HFF-Myc (cell line): ENCODE measurements at regions not wholly inside any gene's neighbourhood (a gene's known extent, or its start where the extent isn't known, plus 50 kb on each side); places are given as distances from the start of the nearest gene placed in this dataset.

Experiments used
- DNase-seq: peaks from one replicate; pipeline ENCODE4 v3.0.0-alpha.2; 2011; ENCODE audit warnings: low read depth; ENCODE audit errors: extremely low read depth
- H3K4me3 ChIP-seq: replicated peaks from 2 replicates; pipeline ENCODE4 v1.5.1; 2011; ENCODE audit warnings: low read depth, mild to moderate bottlenecking, control low read depth, low read length
- TF ChIP-seq, protein P1 (sequence below): IDR thresholded peaks from 2 replicates; pipeline ENCODE4 v1.5.1; 2012; ENCODE audit warnings: mild to moderate bottlenecking, low read depth, low read length, control low read depth; ENCODE audit errors: missing control alignments

DNA sequence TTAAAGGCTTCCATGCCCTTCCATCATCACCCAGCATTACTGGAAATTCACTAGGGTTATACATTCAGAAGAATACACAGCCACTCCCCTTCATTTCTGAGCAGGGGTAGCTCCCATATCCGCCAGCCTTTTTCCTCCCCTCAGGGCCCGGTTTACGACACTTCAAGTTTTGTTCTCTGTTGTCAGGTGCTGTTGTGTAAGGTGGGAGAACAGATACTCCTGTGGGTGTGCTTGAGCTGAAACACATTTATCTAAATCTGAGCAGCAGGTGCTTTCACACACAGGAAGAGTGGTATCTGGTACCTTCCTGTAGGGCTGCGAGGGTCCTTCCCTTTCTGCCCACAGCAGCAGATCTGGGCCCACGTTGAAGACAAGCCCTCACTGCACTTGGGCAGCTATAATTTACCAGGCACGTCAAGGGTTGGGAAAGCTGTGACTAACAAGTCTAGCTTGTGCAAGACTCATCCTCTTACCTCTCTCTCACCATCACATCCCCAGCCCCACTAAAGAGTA lies 215.8 kb upstream of the RREB1 start:
- no peak overlapping the region for H3K4me3 ChIP-seq
- no peak for DNase-seq
- TF ChIP-seq, protein P1, sequence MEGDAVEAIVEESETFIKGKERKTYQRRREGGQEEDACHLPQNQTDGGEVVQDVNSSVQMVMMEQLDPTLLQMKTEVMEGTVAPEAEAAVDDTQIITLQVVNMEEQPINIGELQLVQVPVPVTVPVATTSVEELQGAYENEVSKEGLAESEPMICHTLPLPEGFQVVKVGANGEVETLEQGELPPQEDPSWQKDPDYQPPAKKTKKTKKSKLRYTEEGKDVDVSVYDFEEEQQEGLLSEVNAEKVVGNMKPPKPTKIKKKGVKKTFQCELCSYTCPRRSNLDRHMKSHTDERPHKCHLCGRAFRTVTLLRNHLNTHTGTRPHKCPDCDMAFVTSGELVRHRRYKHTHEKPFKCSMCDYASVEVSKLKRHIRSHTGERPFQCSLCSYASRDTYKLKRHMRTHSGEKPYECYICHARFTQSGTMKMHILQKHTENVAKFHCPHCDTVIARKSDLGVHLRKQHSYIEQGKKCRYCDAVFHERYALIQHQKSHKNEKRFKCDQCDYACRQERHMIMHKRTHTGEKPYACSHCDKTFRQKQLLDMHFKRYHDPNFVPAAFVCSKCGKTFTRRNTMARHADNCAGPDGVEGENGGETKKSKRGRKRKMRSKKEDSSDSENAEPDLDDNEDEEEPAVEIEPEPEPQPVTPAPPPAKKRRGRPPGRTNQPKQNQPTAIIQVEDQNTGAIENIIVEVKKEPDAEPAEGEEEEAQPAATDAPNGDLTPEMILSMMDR, result no peak

DNA sequence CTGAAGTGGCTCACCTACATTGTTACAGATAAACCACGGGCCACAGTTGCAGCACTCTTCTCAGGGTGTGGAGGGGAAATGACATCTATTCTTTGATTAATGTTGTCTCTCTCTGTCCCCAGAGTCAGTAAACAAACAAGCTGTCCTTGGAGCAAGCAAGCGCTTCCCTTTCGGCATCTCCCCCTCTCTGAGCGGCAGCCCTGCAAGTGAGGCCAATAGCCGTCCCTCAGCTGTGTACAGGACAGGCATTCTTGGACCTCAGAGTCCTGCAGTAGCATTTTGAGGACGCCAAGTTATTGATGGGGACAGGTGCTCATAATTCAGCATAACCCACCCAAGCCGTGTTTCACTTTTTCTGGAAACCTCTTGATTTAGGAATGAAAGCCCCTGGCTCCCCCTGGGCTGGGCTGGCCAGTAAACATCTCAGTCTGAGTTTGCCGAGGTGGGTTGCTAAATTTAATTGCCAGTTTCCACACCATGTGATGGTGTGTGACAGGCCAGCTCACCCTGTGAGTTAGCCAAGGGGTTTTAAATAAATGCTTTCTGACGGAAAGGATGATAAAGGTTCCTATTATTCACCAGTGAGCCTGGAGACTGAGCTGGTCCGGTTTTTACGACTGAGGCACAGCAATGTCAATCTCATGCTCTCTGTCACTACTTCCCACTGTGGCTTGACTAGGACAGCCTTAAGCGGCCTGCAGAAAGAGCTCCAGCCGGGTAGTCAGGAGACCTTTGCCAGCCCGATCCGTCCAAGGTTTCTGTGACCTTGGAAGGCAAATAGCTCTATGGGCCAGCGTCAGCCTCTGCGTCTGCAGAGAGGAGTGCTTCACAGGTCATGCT lies 214.8 kb upstream of the RREB1 start:
- TF ChIP-seq, protein P1, result no peak

DNA sequence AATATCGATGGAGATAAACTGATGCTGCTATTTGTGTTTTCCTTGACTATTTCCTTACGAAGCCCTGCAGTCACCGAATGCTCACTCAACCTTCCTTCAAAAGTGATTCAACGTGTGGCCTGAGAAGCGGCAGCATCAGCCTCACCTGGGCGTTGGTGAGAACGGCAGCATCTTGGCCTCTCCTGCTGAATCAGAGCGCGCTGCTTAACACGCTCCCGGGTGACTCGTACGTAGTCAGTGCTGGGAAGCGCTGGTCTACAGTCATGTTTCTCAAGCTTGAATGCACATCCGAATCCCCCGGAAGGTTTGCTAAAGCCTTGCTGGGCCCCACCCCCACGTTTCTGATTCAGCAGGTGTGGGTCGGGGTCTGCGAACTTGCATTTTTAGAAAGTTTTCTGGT lies 214.1 kb upstream of the RREB1 start:
- DNase-seq, result no peak
- TF ChIP-seq, protein P1, result no peak
- H3K4me3 ChIP-seq, result no peak overlapping the region

More for the DNA sequence above, 214.8 kb upstream of the RREB1 start:
- no peak for DNase-seq
- no peak overlapping the region for H3K4me3 ChIP-seq

DNA sequence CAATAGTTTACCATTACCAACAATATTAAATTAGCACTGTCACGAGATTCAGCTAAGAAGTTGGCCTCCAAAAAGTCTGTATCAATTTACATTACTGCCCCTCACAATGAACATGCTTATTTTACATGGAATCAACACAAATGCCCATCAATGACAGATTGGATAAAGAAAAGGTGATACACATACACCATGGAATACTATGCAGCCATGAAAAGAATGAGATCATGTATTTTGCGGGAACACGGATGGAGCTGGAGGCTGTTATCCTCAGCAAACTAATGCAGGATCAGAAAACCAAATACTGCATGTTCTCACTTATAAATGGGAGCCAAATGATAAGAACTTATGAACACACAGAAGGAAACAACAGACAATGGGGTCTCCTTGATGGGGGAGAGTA lies 211.8 kb upstream of the RREB1 start:
- TF ChIP-seq, protein P1, result no peak
- no peak for DNase-seq
- no peak overlapping the region for H3K4me3 ChIP-seq

DNA sequence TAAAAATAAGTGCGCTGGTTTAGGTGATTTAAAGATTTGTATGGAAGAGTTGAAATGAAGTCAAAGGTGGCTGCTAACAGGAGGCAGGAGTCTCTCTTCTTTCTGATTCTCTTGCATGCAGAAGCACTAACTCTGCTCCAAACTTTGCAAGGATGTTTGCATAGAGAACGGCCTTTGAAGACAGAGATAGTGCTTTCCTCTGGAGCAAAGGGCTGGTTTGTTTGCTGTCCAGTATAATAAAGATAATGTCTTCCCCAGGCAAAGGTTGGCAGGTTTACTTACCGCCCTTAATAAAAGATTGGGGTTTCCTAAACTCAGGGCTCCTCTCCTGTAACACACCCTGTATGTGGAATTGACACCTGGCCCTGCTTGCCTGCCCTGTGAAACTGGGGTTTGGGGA lies 210.6 kb upstream of the RREB1 start:
- no peak overlapping the region for H3K4me3 ChIP-seq
- no peak for DNase-seq
- TF ChIP-seq, protein P1, result no peak

DNA sequence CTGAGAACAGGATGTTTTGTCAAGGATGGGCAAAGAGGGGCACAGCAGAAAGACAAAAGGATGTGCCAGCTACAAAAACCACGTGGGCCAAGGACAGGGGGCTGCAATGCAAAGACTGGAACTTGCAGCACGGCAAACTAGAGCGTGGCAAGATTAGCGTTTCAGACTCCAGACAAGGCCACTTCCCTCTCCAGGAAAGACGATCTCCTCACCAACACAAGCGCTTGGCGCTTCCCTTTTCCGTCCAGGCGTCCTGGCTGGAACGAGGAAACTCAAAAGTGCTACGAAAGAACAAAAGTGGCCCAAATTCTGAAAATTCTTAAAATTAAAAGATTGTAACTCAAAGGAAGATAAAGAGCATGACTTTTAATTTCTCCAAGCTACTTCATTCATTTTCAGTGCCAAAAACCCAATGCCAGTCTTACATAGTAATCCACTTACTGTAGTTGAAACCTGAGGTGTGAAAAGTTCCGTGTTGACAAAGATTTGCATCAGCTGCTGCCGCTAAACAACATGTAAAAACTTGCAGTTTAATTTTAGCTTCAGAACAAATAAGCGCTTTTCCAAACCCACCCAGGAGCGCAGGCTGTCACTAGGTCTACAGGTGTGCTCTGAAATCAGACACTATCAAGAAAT lies 207.1 kb upstream of the RREB1 start:
- TF ChIP-seq, protein P1, result no peak
- H3K4me3 ChIP-seq, result no peak overlapping the region
- no peak for DNase-seq
